Upper lobe of right lung (tissue), 1 donor: ENCODE measurements at regions not wholly inside any gene's neighbourhood (a gene's known extent, or its start where the extent isn't known, plus 50 kb on each side); places are given as distances from the start of the nearest gene placed in this dataset.
"Not testable (repeated sequence)": the region's sequence is repeated elsewhere in the genome, so short reads cannot be mapped to it uniquely, and the experiment has no call there.

Experiments
- ATAC-seq: fragments of 200-7000 bp; cut with Tn5 transposase; one replicate; pipeline ENCODE4 v1.9.1; 2020; ENCODE audit warnings: mild to moderate bottlenecking, moderate library complexity
- DNase-seq: peaks from one replicate; pipeline ENCODE4 v3.0.0-alpha.2; 2020
- H3K27ac ChIP-seq: fragments of 200-600 bp; one replicate; pipeline ENCODE4 v1.8.0; 2022
- H3K27me3 ChIP-seq: fragments of 200-600 bp; one replicate; pipeline ENCODE4 v1.8.0; 2022; ENCODE audit warnings: mild to moderate bottlenecking
- H3K36me3 ChIP-seq: fragments of 200-600 bp; one replicate; pipeline ENCODE4 v1.8.0; 2022
- H3K4me1 ChIP-seq: fragments of 200-600 bp; one replicate; pipeline ENCODE4 v1.8.0; 2022
- H3K4me3 ChIP-seq: fragments of 200-600 bp; one replicate; pipeline ENCODE4 v1.8.0; 2022; ENCODE audit warnings: mild to moderate bottlenecking
- H3K9me3 ChIP-seq: fragments of 200-600 bp; one replicate; pipeline ENCODE4 v1.8.0; 2022
- CTCF ChIP-seq: fragments of 200-600 bp; IDR thresholded peaks from one replicate; pipeline ENCODE4 v1.8.0; 2022; ENCODE audit warnings: antibody characterized with exemption
- intact Hi-C: fragments of 100-400 bp; cut with DNase I; formaldehyde crosslinking; loops from one replicate; pipeline ENCODE4 v1.11.0; 2022
- donor health status: DM: no; HTN: yes; CAD: no; lungs with severe emphysema.

- no peaks in the 10 kb centered on the region for H3K9me3 ChIP-seq
- DNase-seq, result no peak
- H3K36me3 ChIP-seq, result no peaks in the 10 kb centered on the region
- H3K4me1 ChIP-seq, result no peaks in the 10 kb centered on the region
- ATAC-seq, result no peak
- no peak overlapping the region for H3K4me3 ChIP-seq
- intact Hi-C loops, result no loop called here
- no peak for TF ChIP-seq CTCF
- H3K27ac ChIP-seq, result no peak overlapping the region
- H3K27me3 ChIP-seq, result no peaks in the 10 kb centered on the region
Measured at GRCh38 chr11:23453522-23453921, 593.2 kb upstream of the CCDC179 start.

- DNase-seq, result no peak
- intact Hi-C loops, result no loop called here
Measured at GRCh38 chr11:23455321-23455891, 595.1 kb upstream of the CCDC179 start.

GRCh38 chr11:23457641-23458040, 597.4 kb upstream of the CCDC179 start:
- TF ChIP-seq CTCF, result no peak
- intact Hi-C loops, result no loop called here
- Histone ChIP-seq H3K27ac (no peak overlapping the region), H3K36me3 (no peaks in the 10 kb centered on the region), H3K4me3 (no peak overlapping the region), H3K4me1 (no peaks in the 10 kb centered on the region), H3K9me3 (no peaks in the 10 kb centered on the region), H3K27me3 (no peaks in the 10 kb centered on the region)
- no peak for ATAC-seq
- DNase-seq, result no peak

More at GRCh38 chr11:23455321-23455891, 595.1 kb upstream of the CCDC179 start:
- Histone ChIP-seq H3K4me3 (no peak overlapping the region), H3K9me3 (no peaks in the 10 kb centered on the region), H3K27ac (no peak overlapping the region), H3K27me3 (no peaks in the 10 kb centered on the region), H3K36me3 (no peaks in the 10 kb centered on the region), H3K4me1 (no peaks in the 10 kb centered on the region)
- no peak for ATAC-seq
- no peak for TF ChIP-seq CTCF

GRCh38 chr11:23471878-23472277, 611.6 kb upstream of the CCDC179 start:
- DNase-seq, result no peak
- no peaks in the 10 kb centered on the region for H3K27me3 ChIP-seq

GRCh38 chr11:23473782-23474181, 613.5 kb upstream of the CCDC179 start:
- Histone ChIP-seq H3K4me3 (no peak overlapping the region), H3K4me1 (no peaks in the 10 kb centered on the region), H3K9me3 (no peaks in the 10 kb centered on the region), H3K27ac (no peak overlapping the region), H3K36me3 (no peaks in the 10 kb centered on the region), H3K27me3 (no peaks in the 10 kb centered on the region)
- intact Hi-C loops, result no loop called here
- ATAC-seq (no peak), DNase-seq (no peak)
- TF ChIP-seq CTCF, result no peak

More at GRCh38 chr11:23471878-23472277, 611.6 kb upstream of the CCDC179 start:
- intact Hi-C loops, result no loop called here
- no peak overlapping the region for H3K27ac ChIP-seq
- no peak overlapping the region for H3K4me3 ChIP-seq
- no peaks in the 10 kb centered on the region for H3K36me3 ChIP-seq
- H3K9me3 ChIP-seq, result no peaks in the 10 kb centered on the region
- no peaks in the 10 kb centered on the region for H3K4me1 ChIP-seq
- no peak for TF ChIP-seq CTCF
- ATAC-seq, result no peak

- no peak for TF ChIP-seq CTCF
- DNase-seq (no peak), ATAC-seq (no peak)
- H3K9me3 ChIP-seq, result no peaks in the 10 kb centered on the region
- no peaks in the 10 kb centered on the region for H3K27me3 ChIP-seq
- no peak overlapping the region for H3K27ac ChIP-seq
- no peaks in the 10 kb centered on the region for H3K36me3 ChIP-seq
- intact Hi-C loops, result no loop called here
- no peak overlapping the region for H3K4me3 ChIP-seq
- no peaks in the 10 kb centered on the region for H3K4me1 ChIP-seq
Measured at GRCh38 chr11:23480736-23481135, 620.5 kb upstream of the CCDC179 start.

- H3K9me3 ChIP-seq, DNase-seq, H3K27me3 ChIP-seq, intact Hi-C loops, H3K4me1 ChIP-seq, H3K27ac ChIP-seq, H3K36me3 ChIP-seq, H3K4me3 ChIP-seq, ATAC-seq: not testable (repeated sequence)
Measured at GRCh38 chr11:23484146-23484545, 623.9 kb upstream of the CCDC179 start.

- not testable (repeated sequence) for ATAC-seq
Measured at GRCh38 chr11:23484618-23485017, 624.3 kb upstream of the CCDC179 start.

More at GRCh38 chr11:23484618-23485017, 624.3 kb upstream of the CCDC179 start:
- H3K4me3 ChIP-seq, H3K27ac ChIP-seq, intact Hi-C loops, DNase-seq, H3K4me1 ChIP-seq, H3K36me3 ChIP-seq, H3K27me3 ChIP-seq, H3K9me3 ChIP-seq: not testable (repeated sequence)
